WTC11 (cell line): ENCODE measurements at regions not wholly inside any gene's neighbourhood (a gene's known extent, or its start where the extent isn't known, plus 50 kb on each side); places are given as distances from the start of the nearest gene placed in this dataset.

Source experiments
- ATAC-seq: fragments of 200-7000 bp; cut with Tn5 transposase; 2 replicates; pipeline ENCODE4 v1.10.0; 2021; ENCODE audit warnings: mild to moderate bottlenecking, moderate library complexity
- CTCF ChIA-PET: fragments of 300-600 bp; sonication (Branson Sonifier 250); formaldehyde crosslinking; loops from one replicate; lab custom pipeline; 2021; ENCODE audit warnings: antibody characterized with exemption; lab: Charles Lee
- POLR2A ChIA-PET: fragments of 350-600 bp; sonication (Branson Sonifier 250); formaldehyde crosslinking; loops from one replicate; lab custom pipeline; 2021; ENCODE audit warnings: antibody characterized with exemption; lab: Charles Lee
- DNase-seq: peaks from one replicate; pipeline ENCODE4 v3.0.0; 2021; ENCODE audit warnings: low spot score
- H3K27ac Mint-ChIP-seq: 2 replicates; pipeline ENCODE4 v1.8.0; 2021; ENCODE audit warnings: mixed read lengths
- H3K27me3 Mint-ChIP-seq: 2 replicates; pipeline ENCODE4 v1.8.0; 2021; ENCODE audit warnings: low read depth, mild to moderate bottlenecking, moderate library complexity, mixed read lengths
- H3K36me3 Mint-ChIP-seq: 2 replicates; pipeline ENCODE4 v1.8.0; 2021; ENCODE audit warnings: mixed read lengths
- H3K4me1 Mint-ChIP-seq: 2 replicates; pipeline ENCODE4 v1.8.0; 2022; ENCODE audit warnings: mixed read lengths
- H3K4me3 Mint-ChIP-seq: 2 replicates; pipeline ENCODE4 v1.8.0; 2021; ENCODE audit warnings: mild to moderate bottlenecking, moderate library complexity, mixed read lengths
- H3K9me3 Mint-ChIP-seq: 2 replicates; pipeline ENCODE4 v1.8.0; 2021; ENCODE audit warnings: mixed read lengths
- AR ChIP-seq: fragments of 250-450 bp; sonication (Bioruptor Pico); IDR thresholded peaks from 2 replicates; pipeline ENCODE4 v1.9.0; 2021; ENCODE audit warnings: mild to moderate bottlenecking
- ATF3 ChIP-seq: sonication (generic); formaldehyde crosslinking; conservative IDR thresholded peaks from 2 replicates; pipeline ENCODE4 v1.8.1; 2022; ENCODE audit warnings: mild to moderate bottlenecking, missing genetic modification reagents
- CREM ChIP-seq: sonication (generic); formaldehyde crosslinking; IDR thresholded peaks from 2 replicates; pipeline ENCODE4 v1.8.1; 2022; ENCODE audit warnings: mild to moderate bottlenecking, missing genetic modification reagents, moderate library complexity
- CTCF ChIP-seq: fragments of 200-600 bp; IDR thresholded peaks from 2 replicates; pipeline ENCODE4 v1.8.0; 2022; ENCODE audit warnings: antibody characterized with exemption
- ELF4 ChIP-seq: sonication (generic); formaldehyde crosslinking; IDR thresholded peaks from 2 replicates; pipeline ENCODE4 v1.8.1; 2022; ENCODE audit warnings: low read depth, mild to moderate bottlenecking, moderate library complexity, missing genetic modification reagents
- ESRRA ChIP-seq: sonication (generic); formaldehyde crosslinking; IDR thresholded peaks from 2 replicates; pipeline ENCODE4 v1.8.1; 2022; ENCODE audit warnings: mild to moderate bottlenecking, missing genetic modification reagents, borderline replicate concordance
- GTF2I ChIP-seq: fragments of 250-450 bp; sonication (Bioruptor Pico); conservative IDR thresholded peaks from 2 replicates; pipeline ENCODE4 v1.4.0; 2021; ENCODE audit warnings: mild to moderate bottlenecking
- HMGXB4 ChIP-seq: sonication (generic); formaldehyde crosslinking; IDR thresholded peaks from 2 replicates; pipeline ENCODE4 v1.8.1; 2023; ENCODE audit warnings: mild to moderate bottlenecking, moderate library complexity, missing genetic modification reagents
- JUN ChIP-seq: sonication (generic); formaldehyde crosslinking; IDR thresholded peaks from 2 replicates; pipeline ENCODE4 v1.8.0; 2023; ENCODE audit warnings: mild to moderate bottlenecking, missing genetic modification reagents
- NFYB ChIP-seq: sonication (generic); formaldehyde crosslinking; conservative IDR thresholded peaks from 2 replicates; pipeline ENCODE4 v1.8.0; 2022; ENCODE audit warnings: low read depth, missing genetic modification reagents
- NR3C1 ChIP-seq: sonication (generic); formaldehyde crosslinking; conservative IDR thresholded peaks from 2 replicates; pipeline ENCODE4 v1.8.1; 2023; ENCODE audit warnings: low read depth, mild to moderate bottlenecking, missing genetic modification reagents
- STAT6 ChIP-seq: sonication (generic); formaldehyde crosslinking; conservative IDR thresholded peaks from 2 replicates; pipeline ENCODE4 v1.8.1; 2023; ENCODE audit warnings: mild to moderate bottlenecking, low read depth, missing genetic modification reagents, moderate library complexity
- ZNF121 ChIP-seq: sonication (generic); formaldehyde crosslinking; IDR thresholded peaks from 2 replicates; pipeline ENCODE4 v1.8.0; 2023; ENCODE audit warnings: missing genetic modification reagents
- ZNF138 ChIP-seq: sonication (generic); formaldehyde crosslinking; conservative IDR thresholded peaks from 2 replicates; pipeline ENCODE4 v1.8.1; 2022; ENCODE audit warnings: mild to moderate bottlenecking, moderate library complexity, missing genetic modification reagents
- ZNF263 ChIP-seq: sonication (generic); formaldehyde crosslinking; IDR thresholded peaks from 2 replicates; pipeline ENCODE4 v1.8.1; 2022; ENCODE audit warnings: low read depth, mild to moderate bottlenecking, moderate library complexity, missing genetic modification reagents
- ZNF317 ChIP-seq: sonication (generic); formaldehyde crosslinking; IDR thresholded peaks from 2 replicates; pipeline ENCODE4 v1.8.1; 2023; ENCODE audit warnings: low read depth, mild to moderate bottlenecking, moderate library complexity, missing genetic modification reagents, borderline replicate concordance
- ZNF512 ChIP-seq: sonication (generic); formaldehyde crosslinking; IDR thresholded peaks from 2 replicates; pipeline ENCODE4 v1.8.1; 2022; ENCODE audit warnings: missing genetic modification reagents, borderline replicate concordance

GRCh38 chr6:67160820-67161219 lies 1453.8 kb upstream of the EYS start:
- no peak overlapping the region for H3K4me3 Mint-ChIP-seq
- ATAC-seq (no peak), DNase-seq (no peak)
- TF ChIP-seq CREM (CRISPR knock-in tag) (no peak), ZNF263 (CRISPR knock-in tag) (no peak), ZNF121 (CRISPR knock-in tag) (no peak), CTCF (no peak), ZNF512 (CRISPR knock-in tag) (no peak), ZNF138 (CRISPR knock-in tag) (no peak), ATF3 (no peak), GTF2I (CRISPR knock-in tag) (no peak), HMGXB4 (no peak), ZNF317 (CRISPR knock-in tag) (no peak), NR3C1 (CRISPR knock-in tag) (no peak), JUN (CRISPR knock-in tag) (no peak), ESRRA (CRISPR knock-in tag) (no peak)
- CTCF ChIA-PET: no interaction called here
- H3K4me1 Mint-ChIP-seq: no peaks in the 10 kb centered on the region
- no peaks in the 10 kb centered on the region; the same call in 1 of the 2 replicates for H3K27me3 Mint-ChIP-seq
- H3K9me3 Mint-ChIP-seq: peaks cover 47% of the 10 kb centered on the region
- peaks cover 28% of the 10 kb centered on the region for H3K36me3 Mint-ChIP-seq
- POLR2A ChIA-PET: no interaction called here
- no peak overlapping the region for H3K27ac Mint-ChIP-seq

- Mint-ChIP-seq H3K4me1 (no peaks in the 10 kb centered on the region), H3K27me3 (peaks cover 4% of the 10 kb centered on the region; the same call in 1 of the 2 replicates), H3K9me3 (peaks cover 42% of the 10 kb centered on the region), H3K27ac (no peak overlapping the region), H3K36me3 (no peaks in the 10 kb centered on the region), H3K4me3 (no peak overlapping the region)
- ATAC-seq (no peak), DNase-seq (no peak)
- CTCF ChIA-PET: no interaction called here
- no peak for TF ChIP-seq AR (CRISPR knock-in tag)
- no peak for TF ChIP-seq GTF2I (CRISPR knock-in tag)
- no peak for TF ChIP-seq STAT6 (CRISPR knock-in tag)
- no peak for TF ChIP-seq NFYB (CRISPR knock-in tag)
- TF ChIP-seq ELF4 (CRISPR knock-in tag): no peak
- POLR2A ChIA-PET: no interaction called here
These were observed 1434.0 kb upstream of the EYS start for GRCh38 chr6:67141005-67141404.
